ENCODE measurements at regions not wholly inside any gene's neighbourhood (a gene's known extent, or its start where the extent isn't known, plus 50 kb on each side); places are given as distances from the start of the nearest gene placed in this dataset.

DNA sequence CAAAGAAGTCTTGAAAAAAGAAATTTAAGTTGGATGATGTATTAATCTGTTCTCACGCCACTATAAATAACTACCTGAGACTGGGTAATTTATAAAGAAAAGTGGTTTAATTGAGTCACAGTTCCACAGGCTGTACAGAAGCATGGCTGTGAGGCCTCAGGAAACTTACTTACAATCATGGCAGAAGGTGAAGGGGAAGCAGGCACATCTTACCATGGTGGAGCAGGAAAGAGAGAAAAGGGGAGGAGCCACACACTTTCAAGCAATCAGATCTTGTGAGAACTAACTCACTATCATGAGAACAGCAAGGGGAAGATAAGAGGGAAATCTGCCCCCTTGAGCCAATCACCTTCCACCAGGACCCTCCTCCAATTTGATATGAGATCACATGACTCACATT is 65.7 kb upstream of the AMOTL1 start:
- TF ChIP-seq, protein P1, sequence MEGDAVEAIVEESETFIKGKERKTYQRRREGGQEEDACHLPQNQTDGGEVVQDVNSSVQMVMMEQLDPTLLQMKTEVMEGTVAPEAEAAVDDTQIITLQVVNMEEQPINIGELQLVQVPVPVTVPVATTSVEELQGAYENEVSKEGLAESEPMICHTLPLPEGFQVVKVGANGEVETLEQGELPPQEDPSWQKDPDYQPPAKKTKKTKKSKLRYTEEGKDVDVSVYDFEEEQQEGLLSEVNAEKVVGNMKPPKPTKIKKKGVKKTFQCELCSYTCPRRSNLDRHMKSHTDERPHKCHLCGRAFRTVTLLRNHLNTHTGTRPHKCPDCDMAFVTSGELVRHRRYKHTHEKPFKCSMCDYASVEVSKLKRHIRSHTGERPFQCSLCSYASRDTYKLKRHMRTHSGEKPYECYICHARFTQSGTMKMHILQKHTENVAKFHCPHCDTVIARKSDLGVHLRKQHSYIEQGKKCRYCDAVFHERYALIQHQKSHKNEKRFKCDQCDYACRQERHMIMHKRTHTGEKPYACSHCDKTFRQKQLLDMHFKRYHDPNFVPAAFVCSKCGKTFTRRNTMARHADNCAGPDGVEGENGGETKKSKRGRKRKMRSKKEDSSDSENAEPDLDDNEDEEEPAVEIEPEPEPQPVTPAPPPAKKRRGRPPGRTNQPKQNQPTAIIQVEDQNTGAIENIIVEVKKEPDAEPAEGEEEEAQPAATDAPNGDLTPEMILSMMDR (IDR thresholded peaks at IDR 0.05) = no peak
- no peak for TF ChIP-seq MYC (IDR thresholded peaks at IDR 0.05; ENCODE audit: borderline replicate concordance, low read length)
- no peak for TF ChIP-seq POLR2A (IDR thresholded peaks at IDR 0.05; ENCODE audit: low read length)
- no peak for TF ChIP-seq ZNF302 (CRISPR knock-in tag; IDR thresholded peaks at IDR 0.05)
- TF ChIP-seq JUNB (IDR thresholded peaks at IDR 0.05) = no peak
- no peak for TF ChIP-seq EP300 (IDR thresholded peaks at IDR 0.05)
- no peak for TF ChIP-seq HOXA7 (CRISPR knock-in tag; IDR thresholded peaks at IDR 0.05)
- TF ChIP-seq RAD21 (conservative IDR thresholded peaks at IDR 0.05 in 1 of 2, IDR thresholded peaks at IDR 0.05 in 1 of 2) = no peak
- TF ChIP-seq, protein P2, sequence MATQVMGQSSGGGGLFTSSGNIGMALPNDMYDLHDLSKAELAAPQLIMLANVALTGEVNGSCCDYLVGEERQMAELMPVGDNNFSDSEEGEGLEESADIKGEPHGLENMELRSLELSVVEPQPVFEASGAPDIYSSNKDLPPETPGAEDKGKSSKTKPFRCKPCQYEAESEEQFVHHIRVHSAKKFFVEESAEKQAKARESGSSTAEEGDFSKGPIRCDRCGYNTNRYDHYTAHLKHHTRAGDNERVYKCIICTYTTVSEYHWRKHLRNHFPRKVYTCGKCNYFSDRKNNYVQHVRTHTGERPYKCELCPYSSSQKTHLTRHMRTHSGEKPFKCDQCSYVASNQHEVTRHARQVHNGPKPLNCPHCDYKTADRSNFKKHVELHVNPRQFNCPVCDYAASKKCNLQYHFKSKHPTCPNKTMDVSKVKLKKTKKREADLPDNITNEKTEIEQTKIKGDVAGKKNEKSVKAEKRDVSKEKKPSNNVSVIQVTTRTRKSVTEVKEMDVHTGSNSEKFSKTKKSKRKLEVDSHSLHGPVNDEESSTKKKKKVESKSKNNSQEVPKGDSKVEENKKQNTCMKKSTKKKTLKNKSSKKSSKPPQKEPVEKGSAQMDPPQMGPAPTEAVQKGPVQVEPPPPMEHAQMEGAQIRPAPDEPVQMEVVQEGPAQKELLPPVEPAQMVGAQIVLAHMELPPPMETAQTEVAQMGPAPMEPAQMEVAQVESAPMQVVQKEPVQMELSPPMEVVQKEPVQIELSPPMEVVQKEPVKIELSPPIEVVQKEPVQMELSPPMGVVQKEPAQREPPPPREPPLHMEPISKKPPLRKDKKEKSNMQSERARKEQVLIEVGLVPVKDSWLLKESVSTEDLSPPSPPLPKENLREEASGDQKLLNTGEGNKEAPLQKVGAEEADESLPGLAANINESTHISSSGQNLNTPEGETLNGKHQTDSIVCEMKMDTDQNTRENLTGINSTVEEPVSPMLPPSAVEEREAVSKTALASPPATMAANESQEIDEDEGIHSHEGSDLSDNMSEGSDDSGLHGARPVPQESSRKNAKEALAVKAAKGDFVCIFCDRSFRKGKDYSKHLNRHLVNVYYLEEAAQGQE (IDR thresholded peaks at IDR 0.05) = no peak
